ENCODE measurements at regions not wholly inside any gene's neighbourhood (a gene's known extent, or its start where the extent isn't known, plus 50 kb on each side); places are given as distances from the start of the nearest gene placed in this dataset.

GRCh38 chr1:81433676-81434075 is 367.1 kb upstream of the ADGRL2 start:
- peaks cover 0 to 12% (median 5%) of the 10 kb centered on the region in 6 donors for H3K4me1 ChIP-seq
- 67 to 87% (median 74%) methylated on average over 2 of the region's 2 CpGs for WGBS, 5 donors
- TF ChIP-seq CTCF (IDR thresholded peaks at IDR 0.05 in 8 of 11, conservative IDR thresholded peaks at IDR 0.05 in 3 of 11) (no peak), POLR2AphosphoS5 (IDR thresholded peaks at IDR 0.05) (no peak), POLR2A (IDR thresholded peaks at IDR 0.05) (no peak)
- peak overlapping the region in 6 of 8 donors; percentile 13 to 68 (median 56) for H3K27ac ChIP-seq
- DNase-seq: no peak
- intact Hi-C loops (cut with DNase I; ENCODE audit: low total_unique reads): no loop called here
- no peak overlapping the region for H3K4me3 ChIP-seq
- H3K27me3 ChIP-seq (replicated peaks in 1 of 7): no peaks in the 10 kb centered on the region
- H3K9me3 ChIP-seq: no peaks in the 10 kb centered on the region
- no peaks in the 10 kb centered on the region for H3K36me3 ChIP-seq

- DNase-seq: no peak
- Histone ChIP-seq H3K4me3 (no peak overlapping the region), H3K27me3 (replicated peaks in 1 of 7) (no peaks in the 10 kb centered on the region), H3K36me3 (no peaks in the 10 kb centered on the region), H3K27ac (peak overlapping the region in 7 of 8 donors; percentile 26 to 68 (median 55)), H3K9me3 (no peaks in the 10 kb centered on the region), H3K4me1 (peaks cover 0 to 12% (median 5%) of the 10 kb centered on the region in 6 donors)
- WGBS, 5 donors: 59 to 70% (median 65%) methylated on average over 8 of the region's 8 CpGs
- intact Hi-C loops (cut with DNase I; ENCODE audit: low total_unique reads): no loop called here
- TF ChIP-seq CTCF (IDR thresholded peaks at IDR 0.05 in 8 of 11, conservative IDR thresholded peaks at IDR 0.05 in 3 of 11) (no peak), POLR2AphosphoS5 (IDR thresholded peaks at IDR 0.05) (no peak), POLR2A (IDR thresholded peaks at IDR 0.05) (no peak)
These were observed 368.1 kb upstream of the ADGRL2 start for GRCh38 chr1:81432654-81433109.

GRCh38 chr1:81432059-81432458 is 368.7 kb upstream of the ADGRL2 start:
- Histone ChIP-seq H3K27me3 (replicated peaks in 1 of 7) (no peaks in the 10 kb centered on the region), H3K27ac (peak overlapping the region in 7 of 8 donors; percentile 16 to 68 (median 55)), H3K4me1 (peaks cover 0 to 12% (median 3%) of the 10 kb centered on the region in 6 donors), H3K36me3 (no peaks in the 10 kb centered on the region), H3K9me3 (no peaks in the 10 kb centered on the region), H3K4me3 (no peak overlapping the region)
- 63 to 81% (median 67%) methylated on average over 4 of the region's 4 CpGs for WGBS, 5 donors
- TF ChIP-seq CTCF (IDR thresholded peaks at IDR 0.05 in 8 of 11, conservative IDR thresholded peaks at IDR 0.05 in 3 of 11): no peak
- intact Hi-C loops (cut with DNase I; ENCODE audit: low total_unique reads): no loop called here
- DNase-seq: no peak

- H3K27ac ChIP-seq: peak overlapping the region in 7 of 8 donors; percentile 16 to 68 (median 55)
- no peak overlapping the region for H3K4me3 ChIP-seq
- no peak for TF ChIP-seq CTCF (IDR thresholded peaks at IDR 0.05 in 8 of 11, conservative IDR thresholded peaks at IDR 0.05 in 3 of 11)
- TF ChIP-seq POLR2AphosphoS5 (IDR thresholded peaks at IDR 0.05): no peak
- no peak for TF ChIP-seq POLR2A (IDR thresholded peaks at IDR 0.05)
- no peak for DNase-seq
- intact Hi-C loops (cut with DNase I; ENCODE audit: low total_unique reads): no loop called here
- peaks cover 0 to 12% (median 3%) of the 10 kb centered on the region in 6 donors for H3K4me1 ChIP-seq
- no peaks in the 10 kb centered on the region for H3K36me3 ChIP-seq
- no peaks in the 10 kb centered on the region for H3K27me3 ChIP-seq (replicated peaks in 1 of 7)
- no peaks in the 10 kb centered on the region for H3K9me3 ChIP-seq
- WGBS, 5 donors: 90 to 94% (median 92%) methylated on average over 2 of the region's 2 CpGs
These were observed 369.1 kb upstream of the ADGRL2 start for GRCh38 chr1:81431624-81432000.
